Effector CD4-positive, alpha-beta T cell (primary cell): ENCODE measurements at regions not wholly inside any gene's neighbourhood (a gene's known extent, or its start where the extent isn't known, plus 50 kb on each side); places are given as distances from the start of the nearest gene placed in this dataset.
"Not testable (repeated sequence)": the region's sequence is repeated elsewhere in the genome, so short reads cannot be mapped to it uniquely, and the experiment has no call there.

Experiments used
- DNase-seq: peaks from one replicate; pipeline ENCODE4 v3.0.0-alpha.2; 2020

GRCh38 chr16:21516705-21517040 is 82.7 kb upstream of the METTL9 start:
- DNase-seq, result not testable (repeated sequence)

GRCh38 chr16:21517263-21517662 is 82.1 kb upstream of the METTL9 start:
- not testable (repeated sequence) for DNase-seq

- DNase-seq, result not testable (repeated sequence)
These were observed 79.8 kb upstream of the METTL9 start for GRCh38 chr16:21519361-21520133.

GRCh38 chr16:21520134-21521047 is 79.0 kb upstream of the METTL9 start:
- peak; percentile 92 for DNase-seq

- DNase-seq, result not testable (repeated sequence)
These were observed 78.4 kb upstream of the METTL9 start for GRCh38 chr16:21521048-21521389.

- DNase-seq, result not testable (repeated sequence)
These were observed 77.8 kb upstream of the METTL9 start for GRCh38 chr16:21521390-21522143.

- not testable (repeated sequence) for DNase-seq
These were observed 76.5 kb upstream of the METTL9 start for GRCh38 chr16:21522846-21523245.

GRCh38 chr16:21523411-21524067 is 75.8 kb upstream of the METTL9 start:
- no peak for DNase-seq

- no peak for DNase-seq
These were observed 75.2 kb upstream of the METTL9 start for GRCh38 chr16:21524068-21524751.

GRCh38 chr16:21524752-21525028 is 74.7 kb upstream of the METTL9 start:
- DNase-seq, result not testable (repeated sequence)

GRCh38 chr16:21525029-21525895 is 74.1 kb upstream of the METTL9 start:
- not testable (repeated sequence) for DNase-seq

- not testable (repeated sequence) for DNase-seq
These were observed 73.1 kb upstream of the METTL9 start for GRCh38 chr16:21525956-21526922.

- DNase-seq, result no peak
These were observed 72.2 kb upstream of the METTL9 start for GRCh38 chr16:21526923-21527807.

- DNase-seq, result not testable (repeated sequence)
These were observed 70.2 kb upstream of the METTL9 start for GRCh38 chr16:21529060-21529658.

- DNase-seq, result not testable (repeated sequence)
These were observed 68.5 kb upstream of the METTL9 start for GRCh38 chr16:21530729-21531383.

- DNase-seq, result not testable (repeated sequence)
These were observed 66.4 kb upstream of the METTL9 start for GRCh38 chr16:21532996-21533395.

GRCh38 chr16:21533474-21533873 is 65.9 kb upstream of the METTL9 start:
- DNase-seq, result not testable (repeated sequence)

GRCh38 chr16:21534561-21534960 is 64.8 kb upstream of the METTL9 start:
- not testable (repeated sequence) for DNase-seq
